ENCODE measurements at regions not wholly inside any gene's neighbourhood (a gene's known extent, or its start where the extent isn't known, plus 50 kb on each side); places are given as distances from the start of the nearest gene placed in this dataset.
A peak's percentile ranks its signal among the peaks of the same experiment; 100 is the strongest.

DNA sequence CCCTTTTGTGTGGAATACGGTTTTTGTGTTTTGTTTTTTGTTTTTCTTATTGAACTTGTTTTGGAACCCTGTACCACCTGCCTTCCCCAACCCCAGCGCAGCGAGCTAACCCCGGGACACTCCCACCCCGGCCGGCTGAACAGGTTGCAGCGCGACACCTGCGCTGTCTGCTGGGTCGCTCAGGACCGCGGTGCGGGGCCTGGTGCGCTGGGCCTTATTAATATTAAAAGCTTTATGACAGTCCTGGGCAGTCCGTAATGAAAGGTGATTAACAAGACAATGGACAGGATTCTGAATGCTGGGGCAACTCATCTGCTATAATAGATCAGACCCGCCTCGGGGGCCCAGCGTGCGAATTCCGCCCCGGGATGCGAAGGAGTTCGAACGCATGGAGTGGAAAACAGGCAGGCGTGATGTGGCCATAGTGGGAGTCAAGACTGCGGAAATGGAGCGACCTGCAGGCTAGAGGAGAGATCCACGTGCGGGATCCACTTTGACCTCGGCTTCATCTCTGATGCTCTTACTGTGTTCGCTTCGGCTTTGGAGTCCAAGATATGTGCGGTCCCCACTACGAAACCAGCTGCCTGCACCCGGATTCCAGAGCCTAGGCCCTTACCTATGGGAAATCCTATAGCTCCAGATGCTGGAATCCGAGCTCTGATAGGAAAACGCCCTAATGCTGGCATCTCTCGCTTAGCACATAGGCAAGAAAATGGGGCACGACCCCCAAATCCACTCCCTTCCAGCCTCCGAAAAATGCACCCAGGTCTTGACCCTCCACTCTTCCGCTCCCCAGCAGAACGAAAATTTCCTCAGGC is 69.0 kb upstream of the TMEM33 start:
- intact Hi-C loops (cut with micrococcal nuclease) = no loop called here
- no peak for DNase-seq
- no peak for ATAC-seq

DNA sequence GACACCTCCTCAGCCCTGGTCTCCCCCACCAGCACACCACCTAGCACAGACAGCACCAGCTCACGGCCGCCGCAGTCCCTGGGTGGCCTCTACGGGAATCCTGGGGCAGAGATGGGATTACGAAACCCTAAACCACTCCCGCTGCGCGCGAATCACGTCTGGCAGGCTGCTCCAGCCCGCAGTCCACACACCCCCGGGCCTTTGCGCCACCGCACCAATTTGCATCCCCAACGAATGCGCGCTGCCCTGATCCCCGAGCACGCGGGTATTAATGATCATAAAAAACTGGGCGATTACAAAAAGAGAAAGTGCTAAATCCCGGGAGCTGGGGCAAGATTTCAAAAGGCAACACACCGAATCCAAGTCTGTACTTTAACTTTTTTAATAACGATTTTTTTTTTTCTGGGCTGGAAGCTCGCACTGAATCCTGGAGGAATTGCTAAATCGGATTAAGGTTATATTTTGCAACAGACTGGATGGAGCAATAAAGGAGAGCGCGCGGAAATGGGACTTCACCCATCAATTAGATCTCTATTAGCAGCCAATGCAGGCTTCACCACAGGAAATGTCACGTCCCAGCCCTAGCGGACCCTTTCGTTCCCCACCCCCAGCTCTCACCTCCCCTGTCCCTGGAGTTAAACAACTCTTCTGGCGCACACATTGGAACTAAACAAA is 69.8 kb upstream of the TMEM33 start:
- intact Hi-C loops (cut with micrococcal nuclease) = no loop called here
- ATAC-seq = peak; percentile 23
- peak; percentile 30 for DNase-seq

DNA sequence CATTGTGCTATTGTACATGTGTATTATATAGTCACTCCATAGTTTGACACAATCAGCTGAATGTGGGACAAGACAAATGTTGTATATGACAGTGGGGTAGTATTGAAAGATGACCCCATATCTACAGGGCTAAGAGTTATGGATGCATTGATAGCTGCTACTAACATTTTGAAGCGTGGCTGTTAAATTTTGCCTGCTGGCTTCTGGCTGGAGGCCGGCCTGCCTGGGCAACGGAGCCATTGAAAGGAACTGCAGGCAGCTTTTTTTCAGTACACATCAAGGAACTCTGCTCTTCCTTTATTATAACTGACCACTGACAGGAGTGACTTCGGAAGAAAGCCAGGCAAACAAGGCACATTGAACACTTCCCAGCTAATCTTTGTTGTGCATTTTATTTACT is 76.1 kb upstream of the TMEM33 start:
- intact Hi-C loops (cut with micrococcal nuclease) = no loop called here
- no peak for DNase-seq
- no peak for ATAC-seq

DNA sequence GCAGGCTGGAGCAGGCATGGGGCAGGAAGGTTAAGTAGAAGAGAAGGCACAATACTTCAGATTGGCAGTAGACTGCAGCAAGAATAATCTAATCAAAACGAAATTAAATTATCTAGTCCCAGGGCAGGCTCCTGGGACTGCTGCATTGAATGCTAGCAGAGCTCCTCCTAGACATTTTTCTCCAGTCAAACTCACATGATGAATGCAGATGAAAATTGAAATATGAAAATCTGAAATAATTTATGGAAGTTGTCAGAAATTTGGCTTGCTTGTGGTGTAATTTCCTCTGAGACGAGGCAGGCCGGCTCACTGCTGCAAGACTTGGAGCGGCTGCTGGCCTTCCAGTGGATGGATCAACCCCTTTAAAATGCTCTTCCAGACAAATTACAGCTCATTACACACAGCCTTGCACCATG is 78.0 kb upstream of the TMEM33 start:
- no peak for DNase-seq
- intact Hi-C loops (cut with micrococcal nuclease) = no loop called here
- no peak for ATAC-seq

DNA sequence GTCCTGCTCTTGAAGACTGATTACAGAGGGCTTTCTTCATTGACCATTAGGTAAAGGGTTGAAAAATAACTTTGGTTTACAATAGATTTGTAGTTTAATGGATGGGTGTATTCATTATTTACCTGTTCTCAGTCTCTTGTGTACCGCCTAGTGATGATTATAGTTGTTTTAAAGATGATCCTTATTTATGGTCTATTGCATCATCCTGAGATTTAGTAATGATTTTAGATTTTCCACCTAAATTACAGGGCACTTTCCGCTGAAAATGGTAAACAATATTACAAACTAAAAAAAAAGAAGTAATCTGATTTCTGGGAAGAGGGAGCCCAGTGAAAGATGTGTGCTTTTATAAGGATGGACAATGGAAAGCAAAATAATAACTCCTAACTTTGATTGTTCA is 78.4 kb upstream of the TMEM33 start:
- no peak for ATAC-seq
- DNase-seq = no peak
- intact Hi-C loops (cut with micrococcal nuclease) = no loop called here

DNA sequence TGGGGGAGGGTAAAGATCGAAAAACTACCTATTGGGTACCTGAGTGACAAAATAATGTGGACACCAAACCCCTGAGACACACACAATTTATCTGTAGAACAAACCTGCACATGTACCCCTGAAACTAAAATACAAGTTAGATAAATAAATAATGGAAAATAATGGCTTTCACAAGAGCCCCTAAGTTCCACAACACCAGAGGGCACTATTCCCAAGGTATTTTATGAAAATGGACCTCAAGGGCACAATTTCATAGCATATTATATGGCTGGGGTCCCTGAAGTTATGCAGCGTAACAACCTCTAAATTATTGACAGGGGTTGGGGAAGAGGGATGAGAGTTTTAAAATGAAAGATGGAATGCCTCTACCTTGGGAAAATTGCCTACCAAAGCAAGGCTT is 81.3 kb upstream of the TMEM33 start:
- intact Hi-C loops (cut with micrococcal nuclease) = no loop called here
- ATAC-seq (no peak), DNase-seq (no peak)

DNA sequence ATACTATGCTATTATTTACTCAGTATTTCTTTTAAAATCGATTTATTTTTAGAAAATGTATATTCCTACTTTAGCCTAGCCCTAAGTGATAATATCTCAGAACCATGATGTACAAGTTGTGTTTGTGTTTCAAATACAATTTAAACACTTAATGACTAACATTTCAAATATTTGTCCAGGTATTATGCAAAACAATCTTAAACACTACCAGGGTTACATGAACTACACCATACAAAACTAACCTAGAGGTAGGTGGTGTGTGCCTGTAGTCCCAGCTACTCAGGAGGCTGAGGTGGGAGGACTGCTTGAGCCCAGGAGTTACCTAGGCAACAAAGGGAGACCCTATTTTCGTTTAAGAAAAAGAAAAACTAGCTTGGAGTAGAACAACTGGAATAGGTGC is 83.0 kb upstream of the TMEM33 start:
- no peak for ATAC-seq

DNA sequence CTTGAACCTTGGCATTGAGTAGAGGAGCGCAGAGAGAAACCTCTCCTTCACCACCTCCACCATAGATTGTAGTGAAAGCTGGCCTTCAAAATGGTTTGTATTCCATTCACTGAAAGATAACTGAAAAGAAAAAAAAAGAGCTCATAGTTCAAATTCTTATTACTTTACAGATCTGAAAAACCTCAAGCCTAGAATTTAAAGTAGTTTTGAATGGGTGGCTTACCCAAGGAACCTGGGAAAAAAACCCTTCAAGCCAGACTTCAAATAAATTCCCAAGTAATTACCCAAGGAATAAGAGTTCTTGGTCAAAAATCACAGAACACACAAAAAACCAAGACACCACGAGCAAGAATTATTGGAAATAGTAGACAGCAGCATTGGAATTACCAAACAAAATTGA is 83.6 kb upstream of the TMEM33 start:
- DNase-seq (no peak), ATAC-seq (no peak)
- intact Hi-C loops (cut with micrococcal nuclease) = no loop called here

More for the DNA sequence above, 83.0 kb upstream of the TMEM33 start:
- intact Hi-C loops (cut with micrococcal nuclease) = no loop called here
- DNase-seq = no peak

DNA sequence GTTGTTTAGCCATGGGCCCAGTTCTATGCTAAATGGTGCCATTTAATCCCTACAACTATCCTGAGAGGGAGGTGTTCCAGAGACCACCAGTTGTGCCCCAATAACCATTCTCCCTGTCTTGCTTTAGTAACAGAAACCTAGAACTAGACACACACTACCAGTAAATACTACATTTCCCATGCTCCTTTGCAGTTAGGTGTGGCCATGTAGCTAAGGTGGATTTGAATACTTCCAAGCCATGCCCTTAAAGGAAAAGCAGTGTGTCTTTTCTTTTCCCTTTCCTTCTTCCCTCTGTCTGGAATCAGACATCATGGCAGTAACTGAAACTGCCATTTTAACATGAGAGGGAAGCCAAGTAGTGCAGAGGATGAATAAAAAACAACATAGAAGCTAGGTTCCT is 90.9 kb upstream of the TMEM33 start:
- intact Hi-C loops (cut with micrococcal nuclease) = no loop called here
- no peak for ATAC-seq
- no peak for DNase-seq

DNA sequence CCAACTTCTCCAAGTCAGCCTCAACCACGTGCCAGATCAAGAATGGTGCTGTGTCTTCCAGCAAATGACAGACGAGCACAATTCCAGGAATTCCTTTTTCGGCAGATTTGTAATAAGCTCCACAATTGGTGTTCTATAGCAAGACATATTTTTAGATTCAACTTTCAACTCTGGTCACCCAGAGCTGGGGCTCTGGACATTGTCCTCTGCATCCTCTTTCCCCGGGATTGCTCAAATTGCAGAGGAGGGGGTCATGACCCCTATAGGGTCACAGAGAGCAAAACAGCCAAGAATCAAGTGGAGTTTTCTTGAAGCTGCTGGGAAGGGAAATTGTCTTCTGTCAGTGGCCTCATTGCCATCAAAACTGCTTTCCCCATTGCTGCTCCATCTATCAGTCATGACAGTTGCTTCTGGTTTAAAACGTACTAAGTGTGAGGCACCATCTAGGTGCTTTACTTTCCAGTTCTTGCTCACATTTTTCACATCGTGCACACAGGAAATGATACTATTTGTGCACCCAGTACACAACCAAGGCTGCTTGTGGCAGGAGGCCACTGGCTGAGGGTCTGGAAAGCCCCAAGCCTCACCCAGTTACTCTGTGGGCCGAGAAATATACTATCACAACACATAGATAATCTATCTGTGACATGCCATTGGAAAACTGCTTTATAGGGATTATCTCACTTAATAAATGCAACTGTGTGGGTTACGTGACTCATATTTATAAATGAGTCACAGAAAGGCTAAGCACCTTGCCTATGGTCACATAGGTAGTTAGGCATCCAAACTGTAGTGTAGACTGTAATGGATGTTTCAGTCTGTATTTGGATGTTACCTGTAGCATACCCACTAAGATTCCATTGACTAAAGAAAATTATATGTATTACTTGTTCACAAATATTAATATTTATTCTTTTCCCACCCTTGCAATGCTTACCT is 91.7 kb upstream of the PHOX2B start:
- intact Hi-C loops (cut with micrococcal nuclease) = no loop called here
- no peak for ATAC-seq

DNA sequence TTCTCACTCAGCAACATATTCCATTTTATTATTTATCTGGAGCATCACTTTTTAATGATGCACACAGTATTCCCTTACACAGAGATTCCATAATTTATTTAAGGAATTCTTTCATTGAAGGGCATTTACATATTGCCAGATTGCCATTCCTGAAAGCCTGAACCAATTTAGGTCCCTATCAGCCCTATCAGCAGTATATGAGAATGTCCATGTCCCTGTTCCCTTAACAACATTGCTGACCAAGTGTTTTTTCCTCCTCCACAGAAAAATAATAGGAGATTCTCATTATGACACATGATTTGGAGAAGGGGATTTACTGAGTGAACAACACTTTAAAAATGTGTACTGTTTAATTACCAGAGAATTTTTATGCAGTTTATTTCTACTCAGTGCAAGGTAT is 90.1 kb upstream of the PHOX2B start:
- no peak for ATAC-seq
- intact Hi-C loops (cut with micrococcal nuclease) = no loop called here
- DNase-seq = no peak

More for the DNA sequence above, 91.7 kb upstream of the PHOX2B start:
- DNase-seq = no peak

DNA sequence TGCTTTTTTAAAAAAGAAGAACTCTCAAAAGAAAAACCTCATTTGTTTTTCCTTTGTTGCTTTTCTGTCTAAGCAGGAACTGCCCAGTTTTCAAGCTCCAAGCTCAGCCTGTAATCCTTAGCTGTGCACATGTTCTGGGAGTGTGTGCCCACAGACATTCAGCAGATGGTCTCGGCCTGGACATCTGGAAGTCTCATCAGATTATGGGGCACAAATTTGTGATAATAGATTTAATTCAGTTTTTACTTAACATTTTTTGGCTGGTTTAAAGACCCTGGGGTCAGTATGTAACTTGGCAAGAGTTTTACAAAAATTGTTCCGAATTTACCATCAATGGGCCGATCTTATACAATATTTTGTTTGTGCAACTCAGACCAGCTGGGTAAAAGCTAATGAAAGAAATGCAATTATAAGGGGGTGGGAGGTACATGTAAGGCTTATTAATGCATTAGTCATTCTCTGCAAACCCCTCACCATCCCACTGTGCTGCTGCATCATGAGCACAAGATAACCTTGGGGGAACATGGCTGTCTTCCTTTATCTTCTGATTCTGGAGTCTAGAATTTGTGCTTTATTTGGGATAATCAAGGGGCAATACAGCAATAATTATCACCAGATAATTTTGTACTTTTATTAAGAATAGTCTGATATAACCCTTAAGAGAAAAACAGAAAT is 86.9 kb upstream of the PHOX2B start:
- no peak for ATAC-seq
- intact Hi-C loops (cut with micrococcal nuclease) = no loop called here
- no peak for DNase-seq

DNA sequence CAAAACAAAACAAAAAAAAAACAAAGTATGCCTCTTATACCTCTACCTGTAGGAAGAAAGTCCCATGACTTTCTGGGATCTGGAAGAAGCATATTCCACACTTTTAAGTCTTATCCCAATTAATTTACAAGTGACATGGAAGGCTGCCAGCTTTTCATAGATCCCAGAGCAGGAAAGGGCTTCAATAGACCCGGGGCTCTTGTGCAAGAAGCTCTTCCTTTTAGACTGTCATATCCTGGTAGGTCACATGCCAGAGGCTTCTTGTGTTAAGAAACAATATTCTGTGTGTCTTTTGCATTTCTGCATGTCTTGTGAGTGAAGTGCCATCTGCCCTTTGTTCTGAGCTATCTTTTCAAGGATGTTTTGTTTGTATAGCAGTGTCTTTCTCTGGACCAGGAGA is 84.4 kb upstream of the PHOX2B start:
- intact Hi-C loops (cut with micrococcal nuclease) = no loop called here
- no peak for DNase-seq
- ATAC-seq = no peak

DNA sequence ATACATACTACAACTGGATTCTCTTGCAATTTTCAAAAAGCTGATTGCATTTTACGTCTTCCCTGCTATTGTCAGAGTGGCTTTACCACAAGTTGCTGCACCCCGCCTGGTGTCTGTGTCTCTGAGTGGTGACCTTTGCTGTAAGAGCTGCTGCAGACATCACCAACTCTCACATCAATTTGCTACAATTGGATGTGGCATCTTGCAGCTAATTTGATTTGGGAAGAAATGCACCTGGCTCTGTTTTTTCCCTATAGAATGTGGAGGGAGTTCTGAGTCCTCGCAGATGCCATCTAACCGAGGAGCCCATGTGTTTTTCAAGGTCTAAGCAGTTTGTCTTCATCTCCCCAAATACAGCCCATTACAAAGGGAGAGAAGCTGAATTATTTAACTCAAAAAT is 73.8 kb upstream of the PHOX2B start:
- ATAC-seq (no peak), DNase-seq (no peak)
- intact Hi-C loops (cut with micrococcal nuclease) = no loop called here

DNA sequence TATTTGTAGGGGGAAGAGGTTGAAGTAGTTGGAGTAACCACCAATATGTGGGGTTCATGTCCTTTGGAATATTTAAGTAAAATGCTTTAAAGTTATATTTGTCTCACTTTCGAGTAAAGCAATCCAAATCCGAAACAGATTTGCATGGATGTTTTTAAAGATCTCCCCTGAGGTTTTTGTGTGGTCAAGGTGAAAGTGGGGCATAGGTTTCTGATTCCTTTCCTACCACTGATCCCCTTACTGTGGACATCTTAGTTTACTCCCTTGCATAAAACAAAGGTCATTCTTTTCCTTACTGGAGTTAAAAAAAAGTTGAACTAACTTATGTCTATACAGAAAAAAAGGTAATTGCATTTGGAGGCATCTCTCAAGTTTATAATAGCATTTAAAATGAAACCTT is 71.9 kb upstream of the PHOX2B start:
- no peak for ATAC-seq
- intact Hi-C loops (cut with micrococcal nuclease) = no loop called here

DNA sequence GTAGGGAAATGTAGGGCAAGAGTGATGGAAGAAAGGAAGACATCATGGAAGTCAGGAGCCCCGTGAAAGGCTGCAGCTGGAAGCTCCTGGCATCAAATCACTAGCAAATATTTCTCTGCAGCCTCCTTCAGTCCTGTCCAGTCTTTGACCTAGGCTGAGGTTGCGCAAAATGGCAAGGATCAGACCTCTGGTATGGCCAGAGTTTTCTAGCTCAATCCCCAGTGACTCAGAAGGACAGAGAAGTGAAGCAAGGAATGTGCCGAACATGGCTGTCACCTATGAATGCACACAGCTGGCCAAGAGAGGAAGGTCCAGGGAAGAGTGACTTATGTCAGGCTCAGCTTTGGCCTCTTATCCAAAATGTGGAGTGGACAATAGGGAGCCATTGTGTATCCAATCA is 71.1 kb upstream of the PHOX2B start:
- intact Hi-C loops (cut with micrococcal nuclease) = no loop called here

More for the DNA sequence above, 71.9 kb upstream of the PHOX2B start:
- DNase-seq = no peak

DNA sequence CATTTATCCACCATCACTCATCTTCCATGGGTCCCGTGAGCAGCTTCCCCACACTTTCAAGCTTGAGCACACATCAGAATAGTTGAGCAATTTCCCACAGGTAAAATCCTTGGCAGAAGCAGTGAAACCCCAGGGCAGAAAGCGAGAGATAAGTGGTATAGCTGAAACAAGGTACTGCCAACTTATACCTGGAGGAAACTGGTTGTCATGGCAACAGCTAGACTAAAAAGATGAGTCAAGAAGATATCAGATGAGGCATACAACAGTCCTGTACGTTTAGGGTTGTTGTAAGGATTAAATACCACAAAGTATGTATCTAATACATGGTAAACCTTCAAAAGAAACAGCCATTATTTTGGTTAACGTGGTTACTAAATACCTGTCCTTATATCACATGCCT is 66.9 kb upstream of the PHOX2B start:
- DNase-seq (no peak), ATAC-seq (no peak)
- intact Hi-C loops (cut with micrococcal nuclease) = no loop called here

More for the DNA sequence above, 71.1 kb upstream of the PHOX2B start:
- ATAC-seq (no peak), DNase-seq (no peak)

DNA sequence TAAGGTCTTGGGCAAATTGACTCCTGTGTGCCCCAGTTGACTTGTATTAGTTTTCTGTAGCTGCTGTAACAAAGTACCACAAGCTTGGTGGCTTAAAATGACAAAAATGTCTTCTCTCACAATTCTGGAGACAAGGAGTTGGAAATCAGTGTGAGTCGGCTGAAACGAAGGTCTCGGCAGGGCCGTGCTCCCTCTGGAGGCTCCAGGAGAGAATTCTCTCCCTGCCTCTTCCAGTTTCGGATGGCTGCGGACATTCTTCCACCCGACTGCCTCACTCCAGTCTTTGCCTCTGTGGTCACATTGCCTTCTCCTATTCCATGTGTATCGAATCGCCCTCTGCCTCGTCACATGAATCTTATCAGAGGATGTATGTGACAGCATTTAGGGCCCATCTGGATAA is 66.0 kb upstream of the PHOX2B start:
- DNase-seq (peak; percentile 27), ATAC-seq (peak; percentile 47)
- intact Hi-C loops (cut with micrococcal nuclease) = no loop called here

DNA sequence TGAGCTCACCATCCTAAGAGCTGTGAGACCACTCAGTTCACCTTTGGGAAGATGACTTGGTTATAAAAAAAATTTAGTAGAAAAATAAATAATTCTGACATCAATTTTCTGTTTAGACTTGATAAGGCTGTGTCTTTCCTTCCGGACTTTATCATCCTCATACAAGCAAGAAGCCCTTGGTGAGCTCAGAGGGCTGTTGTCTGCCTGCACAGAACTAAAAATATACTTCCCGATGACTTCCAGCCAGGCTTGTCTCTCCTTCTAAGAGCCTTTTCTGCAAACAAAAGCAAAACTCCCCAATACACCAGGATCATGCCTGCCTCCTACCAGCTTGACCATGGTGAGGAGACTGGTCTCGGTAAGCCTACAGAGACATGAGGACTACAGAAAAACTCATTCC is 58.3 kb upstream of the PHOX2B start:
- DNase-seq (no peak), ATAC-seq (peak; percentile 63)
- intact Hi-C loops (cut with micrococcal nuclease) = no loop called here

All from left ventricle myocardium superior (tissue), 1 donor.